GM10266 (cell line): ENCODE measurements at regions not wholly inside any gene's neighbourhood (a gene's known extent, or its start where the extent isn't known, plus 50 kb on each side); places are given as distances from the start of the nearest gene placed in this dataset.

Source experiments
- DNase-seq: peaks from one replicate; pipeline ENCODE4 v3.0.0; 2012; ENCODE audit errors: extremely low spot score
- CTCF ChIP-seq: IDR thresholded peaks from 2 replicates; pipeline ENCODE4 v1.5.1; 2012; ENCODE audit warnings: mild to moderate bottlenecking, low read depth; ENCODE audit not compliant: control insufficient read depth, insufficient read depth; ENCODE audit errors: missing control alignments

GRCh38 chr1:99540744-99541143, 105.2 kb upstream of the PALMD start:
- no peak for DNase-seq
- TF ChIP-seq CTCF, result no peak

- TF ChIP-seq CTCF, result no peak
- DNase-seq, result no peak
These were observed 101.6 kb upstream of the PALMD start for GRCh38 chr1:99544328-99544727.

GRCh38 chr1:99546432-99547416, 99.2 kb upstream of the PALMD start:
- no peak for TF ChIP-seq CTCF

GRCh38 chr1:99548943-99549605, 96.8 kb upstream of the PALMD start:
- TF ChIP-seq CTCF, result no peak
- DNase-seq, result no peak

More at GRCh38 chr1:99546432-99547416, 99.2 kb upstream of the PALMD start:
- DNase-seq, result no peak

GRCh38 chr1:99550198-99550597, 95.7 kb upstream of the PALMD start:
- no peak for DNase-seq
- no peak for TF ChIP-seq CTCF

- no peak for TF ChIP-seq CTCF
- DNase-seq, result no peak
These were observed 93.9 kb upstream of the PALMD start for GRCh38 chr1:99551812-99552614.
